OCI-LY1 (cell line): ENCODE measurements at regions not wholly inside any gene's neighbourhood (a gene's known extent, or its start where the extent isn't known, plus 50 kb on each side); places are given as distances from the start of the nearest gene placed in this dataset.

Source experiments
- H2AFZ ChIP-seq: fragments of 200-600 bp; sonication (generic), shearing (Covaris generic); 2 replicates; pipeline ENCODE4 v1.6.0; 2014; ENCODE audit warnings: antibody characterized with exemption, mild to moderate bottlenecking, low read length
- H3F3A ChIP-seq: fragments of 200-600 bp; sonication (generic), shearing (Covaris generic); 2 replicates; pipeline ENCODE4 v1.6.0; 2014; ENCODE audit warnings: mild to moderate bottlenecking, antibody characterized with exemption, low read length, moderate library complexity; ENCODE audit not compliant: insufficient read depth
- H3K27ac ChIP-seq: fragments of 200-600 bp; sonication (generic); 2 replicates; pipeline ENCODE4 v1.5.1; 2014; ENCODE audit warnings: low read length, mixed run types, mild to moderate bottlenecking, low read depth; ENCODE audit not compliant: poor library complexity, severe bottlenecking
- H3K27me3 ChIP-seq: fragments of 200-600 bp; sonication (generic); 2 replicates; pipeline ENCODE4 v1.6.0; 2014; ENCODE audit warnings: antibody characterized with exemption, mild to moderate bottlenecking, low read length, moderate library complexity; ENCODE audit not compliant: insufficient read depth
- H3K36me3 ChIP-seq: fragments of 200-600 bp; sonication (generic); 2 replicates; pipeline ENCODE4 v1.6.1; 2014; ENCODE audit warnings: mild to moderate bottlenecking, antibody characterized with exemption, low read length, moderate library complexity, mixed read lengths; ENCODE audit not compliant: insufficient read depth
- H3K4me1 ChIP-seq: fragments of 200-600 bp; sonication (generic); 2 replicates; pipeline ENCODE4 v1.5.1; 2014; ENCODE audit warnings: mild to moderate bottlenecking, low read length, moderate library complexity; ENCODE audit not compliant: insufficient read depth, severe bottlenecking
- H3K4me2 ChIP-seq: fragments of 200-600 bp; sonication (generic), shearing (Covaris generic); 2 replicates; pipeline ENCODE4 v1.6.1; 2014; ENCODE audit warnings: low read length
- H3K4me3 ChIP-seq: fragments of 200-600 bp; sonication (generic); 2 replicates; pipeline ENCODE4 v1.5.1; 2014; ENCODE audit warnings: low read length, low read depth, mild to moderate bottlenecking, mixed read lengths; ENCODE audit not compliant: poor library complexity, severe bottlenecking
- H3K79me2 ChIP-seq: fragments of 200-600 bp; shearing (Covaris generic); 2 replicates; pipeline ENCODE4 v1.6.1; 2016; ENCODE audit warnings: mixed run types, low read length, mixed read lengths; ENCODE audit not compliant: insufficient read depth
- H3K9ac ChIP-seq: fragments of 200-600 bp; sonication (generic), shearing (Covaris generic); 2 replicates; pipeline ENCODE4 v1.6.1; 2014; ENCODE audit warnings: mild to moderate bottlenecking, low read length, mixed read lengths
- H3K9me2 ChIP-seq: fragments of 200-600 bp; sonication (generic), shearing (Covaris generic); 2 replicates; pipeline ENCODE4 v1.6.1; 2014; ENCODE audit warnings: low read depth, mild to moderate bottlenecking, low read length, mixed read lengths
- H3K9me3 ChIP-seq: fragments of 200-600 bp; shearing (Covaris generic); 2 replicates; pipeline ENCODE4 v1.6.1; 2014; ENCODE audit warnings: low read length, mixed read lengths
- H4K20me1 ChIP-seq: fragments of 200-600 bp; sonication (generic), shearing (Covaris generic); 2 replicates; pipeline ENCODE4 v1.6.0; 2016; ENCODE audit warnings: mild to moderate bottlenecking, low read length; ENCODE audit not compliant: insufficient read depth
- CTCF ChIP-seq: fragments of 200-600 bp; sonication (generic), shearing (Covaris generic); IDR thresholded peaks from 2 replicates; pipeline ENCODE4 v1.5.1; 2017; ENCODE audit warnings: mild to moderate bottlenecking, antibody characterized with exemption, low read length, moderate library complexity, mixed read lengths
- EZH2 ChIP-seq: fragments of 200-600 bp; sonication (generic), shearing (Covaris generic); IDR thresholded peaks from 2 replicates; pipeline ENCODE4 v1.8.0; 2017; ENCODE audit warnings: borderline replicate concordance, mixed run types, mild to moderate bottlenecking, antibody characterized with exemption, low read length, moderate library complexity, mixed read lengths

- Histone ChIP-seq H3K9me3 (no peaks in the 10 kb centered on the region), H3K9ac (no peak overlapping the region), H2AFZ (peak overlapping the region; percentile 37; the same call in 1 of the 2 replicates), H3K9me2 (no peaks in the 10 kb centered on the region), H3K4me2 (peak overlapping the region; percentile 27; the same call in 1 of the 2 replicates), H3K27ac (peak overlapping the region; percentile 48), H3F3A (no peaks in the 10 kb centered on the region), H3K36me3 (no peaks in the 10 kb centered on the region), H3K4me1 (peaks cover 13% of the 10 kb centered on the region), H3K4me3 (no peak overlapping the region), H3K79me2 (no peaks in the 10 kb centered on the region), H3K27me3 (no peaks in the 10 kb centered on the region), H4K20me1 (no peaks in the 10 kb centered on the region)
- no peak for TF ChIP-seq EZH2
- no peak for TF ChIP-seq CTCF
Observed at GRCh38 chr10:105952153-105952552, 1212.4 kb downstream of the SORCS1 start.

GRCh38 chr10:105950410-105950809 lies 1214.1 kb downstream of the SORCS1 start:
- H3K9me3 ChIP-seq: no peaks in the 10 kb centered on the region
- no peak overlapping the region for H3K27ac ChIP-seq

GRCh38 chr10:105949721-105950120 lies 1214.8 kb downstream of the SORCS1 start:
- no peaks in the 10 kb centered on the region for H4K20me1 ChIP-seq
- H3K27ac ChIP-seq: no peak overlapping the region
- H3K9me2 ChIP-seq: no peaks in the 10 kb centered on the region
- no peaks in the 10 kb centered on the region for H3F3A ChIP-seq
- no peak overlapping the region for H3K4me3 ChIP-seq
- H3K27me3 ChIP-seq: no peaks in the 10 kb centered on the region
- no peak overlapping the region for H3K4me2 ChIP-seq
- H3K9me3 ChIP-seq: no peaks in the 10 kb centered on the region
- H3K4me1 ChIP-seq: peaks cover 13% of the 10 kb centered on the region
- H3K36me3 ChIP-seq: no peaks in the 10 kb centered on the region
- no peaks in the 10 kb centered on the region for H3K79me2 ChIP-seq
- TF ChIP-seq CTCF (no peak), EZH2 (no peak)
- H2AFZ ChIP-seq: no peak overlapping the region
- H3K9ac ChIP-seq: no peak overlapping the region

More at GRCh38 chr10:105950410-105950809, 1214.1 kb downstream of the SORCS1 start:
- no peaks in the 10 kb centered on the region for H3K79me2 ChIP-seq
- no peak overlapping the region for H3K4me3 ChIP-seq
- no peak overlapping the region for H3K9ac ChIP-seq
- peaks cover 13% of the 10 kb centered on the region for H3K4me1 ChIP-seq
- H4K20me1 ChIP-seq: no peaks in the 10 kb centered on the region
- no peaks in the 10 kb centered on the region for H3K27me3 ChIP-seq
- no peaks in the 10 kb centered on the region for H3K9me2 ChIP-seq
- H3F3A ChIP-seq: no peaks in the 10 kb centered on the region
- H3K4me2 ChIP-seq: no peak overlapping the region
- TF ChIP-seq CTCF: peak; percentile 78
- TF ChIP-seq EZH2: no peak
- no peak overlapping the region for H2AFZ ChIP-seq
- H3K36me3 ChIP-seq: no peaks in the 10 kb centered on the region
